HL-60 (cell line): ENCODE measurements at regions not wholly inside any gene's neighbourhood (a gene's known extent, or its start where the extent isn't known, plus 50 kb on each side); places are given as distances from the start of the nearest gene placed in this dataset.

Source experiments
- CTCF ChIP-seq: IDR thresholded peaks from one replicate; pipeline ENCODE4 v1.5.1; 2011; ENCODE audit warnings: low read length, control low read depth, inconsistent platforms; ENCODE audit not compliant: insufficient read depth
- POLR2AphosphoS5 ChIP-seq: IDR thresholded peaks from 2 replicates; pipeline ENCODE4 v1.6.1; 2012; ENCODE audit warnings: low read depth
- REST ChIP-seq: IDR thresholded peaks from 2 replicates; pipeline ENCODE4 v1.6.1; 2012; ENCODE audit warnings: low read depth; ENCODE audit not compliant: insufficient replicate concordance
- SPI1 ChIP-seq: IDR thresholded peaks from 2 replicates; pipeline ENCODE4 v1.6.1; 2012; ENCODE audit warnings: low read depth, mild to moderate bottlenecking, borderline replicate concordance

DNA sequence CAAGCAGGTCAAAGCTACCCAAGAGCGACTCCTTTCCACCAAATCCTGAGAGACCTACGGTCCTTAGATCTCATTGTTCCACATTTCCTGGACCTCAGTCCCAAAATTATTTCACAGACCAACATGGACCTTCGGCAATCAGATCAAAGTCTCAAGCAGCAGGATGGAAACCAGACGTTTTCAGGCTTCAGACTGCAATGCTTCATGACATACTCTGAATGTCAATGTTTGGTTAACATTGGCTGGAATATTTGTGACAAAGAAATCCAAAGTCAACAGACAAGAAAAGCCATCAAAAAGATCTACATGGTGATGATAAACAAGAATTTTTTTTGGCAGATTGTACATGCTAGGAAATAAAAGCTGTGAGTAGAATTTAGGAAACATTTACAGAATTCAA is 1057.3 kb downstream of the ADGRL2 start:
- TF ChIP-seq CTCF: no peak
- TF ChIP-seq POLR2AphosphoS5: no peak
- TF ChIP-seq SPI1: no peak
- TF ChIP-seq REST: no peak
